GM12878 (cell line): ENCODE measurements at regions not wholly inside any gene's neighbourhood (a gene's known extent, or its start where the extent isn't known, plus 50 kb on each side); places are given as distances from the start of the nearest gene placed in this dataset.

ENCODE experiments used
- ATAC-seq: fragments of 200-7000 bp; cut with Tn5 transposase; 3 replicates; pipeline ENCODE4 v1.9.1; 2020; ENCODE audit warnings: mild to moderate bottlenecking, moderate library complexity
- BruUV-seq: library from RNA; stranded (reverse); fragments of 400-500 nt; replicated peaks from 2 replicates; lab custom pipeline; 2021; lab: Mats Ljungman, UMichigan
- CTCF ChIA-PET: fragments of 300-600 bp; sonication (Branson Sonifier 250); formaldehyde crosslinking; extraction: SDS; loops from one replicate; lab custom pipeline; 2021; ENCODE audit warnings: inconsistent platforms; lab: Yijun Ruan, JAX
- POLR2A ChIA-PET: fragments of 350-600 bp; formaldehyde crosslinking; extraction: SDS; loops from one replicate; lab custom pipeline; 2021; ENCODE audit warnings: inconsistent platforms; lab: Charles Lee
- RAD21 ChIA-PET: fragments of 300-600 bp; sonication (Branson Sonifier 250); formaldehyde crosslinking; loops from one replicate; lab custom pipeline; 2023; ENCODE audit warnings: antibody characterized with exemption; ENCODE audit not compliant: unreplicated experiment; lab: Charles Lee
- SMC1A ChIA-PET: fragments of 300-600 bp; sonication (Branson Sonifier 250); formaldehyde crosslinking; loops from one replicate; lab custom pipeline; 2023; ENCODE audit not compliant: unreplicated experiment, uncharacterized antibody; lab: Charles Lee
- DNase-seq: peaks from one replicate; pipeline ENCODE4 v3.0.0-alpha.2; 2011; ENCODE audit warnings: low read depth, low spot score
- FAIRE-seq: peaks from 3 replicates; lab custom pipeline; 2011; peaks lifted over from hg19 to GRCh38; lab: Jason Lieb, UNC
- H2AFZ ChIP-seq: 2 replicates; pipeline ENCODE4 v1.6.0; 2011; ENCODE audit warnings: low read depth, low read length, control low read depth; ENCODE audit not compliant: control insufficient read depth
- H3K27ac ChIP-seq: 2 replicates; pipeline ENCODE4 v1.5.1; 2011; ENCODE audit warnings: control low read depth; ENCODE audit not compliant: control insufficient read depth, insufficient read depth
- H3K27me3 ChIP-seq, 2 experiments: replicated peaks in 1 of 2; 2 replicates each; pipeline versions ENCODE4 v1.6.0 to v1.6.1; 2011; ENCODE audit warnings: low read length in 1 of 2; ENCODE audit not compliant: control insufficient read depth in 2 of 2, insufficient read depth in 2 of 2
- H3K36me3 ChIP-seq, 2 experiments: 2 replicates each; pipeline ENCODE4 v1.5.1; 2011; ENCODE audit warnings: low read length in 1 of 2; ENCODE audit not compliant: control insufficient read depth in 2 of 2, insufficient read depth in 2 of 2
- H3K4me1 ChIP-seq: 2 replicates; pipeline ENCODE4 v1.6.1; 2011; ENCODE audit warnings: mild to moderate bottlenecking, low read length, moderate library complexity, mixed read lengths; ENCODE audit not compliant: control insufficient read depth, insufficient read depth
- H3K4me2 ChIP-seq: 2 replicates; pipeline ENCODE4 v1.6.0; 2011; ENCODE audit warnings: control low read depth; ENCODE audit not compliant: control insufficient read depth, insufficient read depth
- H3K4me3 ChIP-seq: fragments of 200-600 bp; sonication (generic); 2 replicates; pipeline ENCODE4 v1.5.1; 2016
- H3K79me2 ChIP-seq: 2 replicates; pipeline ENCODE4 v1.6.0; 2011; ENCODE audit warnings: low read length; ENCODE audit not compliant: control insufficient read depth, insufficient read depth
- H3K9ac ChIP-seq: 2 replicates; pipeline ENCODE4 v1.8.0; 2011; ENCODE audit warnings: low read length, control low read depth, mixed read lengths; ENCODE audit not compliant: control insufficient read depth, insufficient read depth
- H3K9me3 ChIP-seq: replicated peaks from 3 replicates; pipeline ENCODE4 v1.5.1; 2011; ENCODE audit warnings: mild to moderate bottlenecking, low read length; ENCODE audit not compliant: control insufficient read depth, insufficient read depth
- H4K20me1 ChIP-seq: 2 replicates; pipeline ENCODE4 v1.6.0; 2011; ENCODE audit not compliant: control insufficient read depth, insufficient read depth
- CBX3 ChIP-seq: fragments of 200-600 bp; sonication (generic); IDR thresholded peaks from 2 replicates; pipeline ENCODE4 v1.6.1; 2016; ENCODE audit warnings: low read depth, borderline replicate concordance
- CTCF ChIP-seq, 3 experiments: IDR thresholded peaks in 2 of 3; conservative IDR thresholded peaks in 1 of 3; 2 replicates each; pipeline ENCODE4 v1.5.1; 2011; ENCODE audit warnings: low read depth in 3 of 3, low read length in 3 of 3, mild to moderate bottlenecking in 3 of 3, control low read depth in 2 of 3, moderate library complexity in 2 of 3, inconsistent platforms in 1 of 3, mixed read lengths in 1 of 3; ENCODE audit not compliant: control insufficient read depth in 2 of 3, insufficient read depth in 1 of 3; ENCODE audit errors: extremely low read depth in 1 of 3
- IRF4 ChIP-seq: IDR thresholded peaks from 2 replicates; pipeline ENCODE4 v1.6.1; 2011; ENCODE audit warnings: low read depth, low read length
- JUNB ChIP-seq: IDR thresholded peaks from 2 replicates; pipeline ENCODE4 v1.6.1; 2016; ENCODE audit warnings: antibody characterized with exemption, mild to moderate bottlenecking
- JUND ChIP-seq: IDR thresholded peaks from 2 replicates; pipeline ENCODE4 v1.6.1; 2012; ENCODE audit warnings: low read depth, mild to moderate bottlenecking, low read length, improper control_type of control experiment, moderate library complexity
- MTA3 ChIP-seq: IDR thresholded peaks from 2 replicates; pipeline ENCODE4 v1.6.1; 2012; ENCODE audit warnings: low read length, inconsistent platforms, borderline replicate concordance
- NFXL1 ChIP-seq: fragments of 450-650 bp; IDR thresholded peaks from 2 replicates; pipeline ENCODE4 v1.6.1; 2017; ENCODE audit warnings: antibody characterized with exemption, mild to moderate bottlenecking, borderline replicate concordance
- PAX5 ChIP-seq: IDR thresholded peaks from 2 replicates; pipeline ENCODE4 v1.6.1; 2011; ENCODE audit warnings: low read depth, low read length, borderline replicate concordance
- ZBTB11 ChIP-seq: fragments of 450-650 bp; formaldehyde crosslinking; IDR thresholded peaks from 2 replicates; pipeline ENCODE4 v1.5.0; 2022; ENCODE audit warnings: mild to moderate bottlenecking, missing genetic modification characterization
- ZNF217 ChIP-seq: fragments of 450-650 bp; IDR thresholded peaks from 2 replicates; pipeline ENCODE4 v1.6.1; 2017; ENCODE audit warnings: antibody characterized with exemption, mild to moderate bottlenecking
- WGBS: methylation state at CpG from one replicate; pipeline ENCODE4 v1.1.6; 2016; ENCODE audit warnings: low lambda C conversion rate; ENCODE audit not compliant: insufficient replicate concordance, insufficient coverage; ENCODE audit errors: missing lambda C conversion rate; 5-methylcytosine and 5-hydroxymethylcytosine counted together
- in situ Hi-C: fragments of 300-500 bp; cut with MboI; formaldehyde crosslinking; loops from 9 replicates; pipeline ENCODE4 v1.14.3; 2018; ENCODE audit warnings: mixed read lengths
- intact Hi-C: fragments of 100-400 bp; cut with micrococcal nuclease; formaldehyde crosslinking; loops from one replicate; pipeline ENCODE4 v1.14.2; 2022; ENCODE audit not compliant: unreplicated experiment

- Histone ChIP-seq H3K9ac (no peak overlapping the region), H3K9me3 (peaks cover 2% of the 10 kb centered on the region; the same call in 1 of the 3 replicates), H4K20me1 (no peaks in the 10 kb centered on the region), H3K4me3 (no peak overlapping the region), H3K4me2 (no peak overlapping the region), H3K36me3 (no peaks in the 10 kb centered on the region), H3K27ac (no peak overlapping the region), H3K4me1 (no peaks in the 10 kb centered on the region), H3K27me3 (no peaks in the 10 kb centered on the region; a peak in 2 of 4 replicates), H2AFZ (no peak overlapping the region), H3K79me2 (no peaks in the 10 kb centered on the region)
- in situ Hi-C loops, result no loop called here
- TF ChIP-seq JUNB, result no peak
- no peak for TF ChIP-seq NFXL1
- TF ChIP-seq CBX3, result no peak
- no peak for TF ChIP-seq ZBTB11
- no peak for TF ChIP-seq CTCF (IDR thresholded peaks at IDR 0.05 in 2 of 3, conservative IDR thresholded peaks at IDR 0.05 in 1 of 3; ENCODE audit: control insufficient read depth in 2 of 3, extremely low read depth in 1 of 3, insufficient read depth in 1 of 3, low read depth in 3 of 3, low read length in 3 of 3)
- no peak for TF ChIP-seq IRF4
- no peak for TF ChIP-seq MTA3
- TF ChIP-seq PAX5, result no peak
- no peak for TF ChIP-seq ZNF217
- TF ChIP-seq JUND, result no peak
- FAIRE-seq, result no peak
- ChIA-PET RAD21 (interaction anchor here (1.0 kb wide), 1 partner anchor 17 kb away, joined by 3 read pairs; no protein-coding TSS in a partner anchor), SMC1A (no interaction called here), CTCF (no interaction called here), POLR2A (no interaction called here)
- intact Hi-C loops, result no loop called here
- BruUV-seq, result no TSS peak
- no peak for DNase-seq
- ATAC-seq, result no peak
- 41% methylated on average over 9 of the region's 9 CpGs for WGBS
These were observed 131.3 kb downstream of the CEBPB start for GRCh38 chr20:50321797-50322480.
